ENCODE measurements at regions not wholly inside any gene's neighbourhood (a gene's known extent, or its start where the extent isn't known, plus 50 kb on each side); places are given as distances from the start of the nearest gene placed in this dataset.

DNA sequence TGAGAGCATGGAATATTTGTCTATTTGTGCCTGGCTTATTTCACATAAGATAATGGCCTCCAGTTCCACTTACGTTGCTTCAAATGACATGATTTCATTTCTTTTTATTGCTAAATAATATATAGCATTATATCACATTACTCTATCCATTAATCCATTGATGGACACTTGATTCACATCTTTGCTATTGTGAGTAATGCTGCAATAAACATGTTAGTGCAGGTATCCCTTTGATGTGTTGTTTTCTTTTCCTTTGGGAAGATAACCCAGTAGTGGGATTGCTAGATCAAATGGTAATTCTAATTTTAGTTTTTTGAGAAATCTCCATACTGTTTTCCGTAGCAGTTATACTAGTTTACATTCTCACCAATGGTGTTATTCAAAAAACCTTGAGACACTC lies 1343.3 kb upstream of the TMEFF2 start:
- TF ChIP-seq CTCF (conservative IDR thresholded peaks at IDR 0.05; ENCODE audit: low read length): no peak
- no peak for DNase-seq (ENCODE audit: low read depth)
- H3K4me3 ChIP-seq (ENCODE audit: low read length): no peak overlapping the region

GRCh38 chr2:193537531-193537930 lies 1342.8 kb upstream of the TMEFF2 start:
- no peak for DNase-seq (ENCODE audit: low read depth)
- no peak overlapping the region for H3K4me3 ChIP-seq (ENCODE audit: low read length)
- no peak for TF ChIP-seq CTCF (conservative IDR thresholded peaks at IDR 0.05; ENCODE audit: low read length)

GRCh38 chr2:193528458-193528857 lies 1333.7 kb upstream of the TMEFF2 start:
- H3K4me3 ChIP-seq (ENCODE audit: low read length): no peak overlapping the region
- TF ChIP-seq CTCF (conservative IDR thresholded peaks at IDR 0.05; ENCODE audit: low read length): no peak
- no peak for DNase-seq (ENCODE audit: low read depth)

GRCh38 chr2:193527146-193527545 lies 1332.4 kb upstream of the TMEFF2 start:
- DNase-seq (ENCODE audit: low read depth): no peak
- no peak overlapping the region for H3K4me3 ChIP-seq (ENCODE audit: low read length)
- TF ChIP-seq CTCF (conservative IDR thresholded peaks at IDR 0.05; ENCODE audit: low read length): no peak

DNA sequence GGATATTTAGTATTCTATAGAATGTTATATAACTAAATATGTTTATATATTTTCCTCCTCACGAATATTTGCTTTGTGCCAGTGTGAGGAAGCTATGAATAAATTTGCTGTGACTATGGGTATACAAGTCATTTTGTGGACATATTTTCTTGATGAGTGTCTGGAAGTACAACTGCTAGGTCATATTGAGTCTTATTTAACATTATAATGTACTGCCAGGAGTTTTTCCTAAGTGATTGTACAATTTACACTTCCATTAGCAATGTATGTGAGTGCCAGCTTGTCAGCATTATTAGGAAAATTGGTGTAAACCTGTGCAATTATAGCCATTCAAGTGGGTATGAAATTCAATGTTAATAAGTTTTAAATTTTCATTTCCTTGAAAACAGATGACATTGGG lies 1328.9 kb upstream of the TMEFF2 start:
- H3K4me3 ChIP-seq (ENCODE audit: low read length): no peak overlapping the region
- no peak for DNase-seq (ENCODE audit: low read depth)
- TF ChIP-seq CTCF (conservative IDR thresholded peaks at IDR 0.05; ENCODE audit: low read length): no peak

- no peak overlapping the region for H3K4me3 ChIP-seq (ENCODE audit: low read length)
- no peak for TF ChIP-seq CTCF (conservative IDR thresholded peaks at IDR 0.05; ENCODE audit: low read length)
- no peak for DNase-seq (ENCODE audit: low read depth)
Measured at GRCh38 chr2:193521523-193521922, 1326.8 kb upstream of the TMEFF2 start.

DNA sequence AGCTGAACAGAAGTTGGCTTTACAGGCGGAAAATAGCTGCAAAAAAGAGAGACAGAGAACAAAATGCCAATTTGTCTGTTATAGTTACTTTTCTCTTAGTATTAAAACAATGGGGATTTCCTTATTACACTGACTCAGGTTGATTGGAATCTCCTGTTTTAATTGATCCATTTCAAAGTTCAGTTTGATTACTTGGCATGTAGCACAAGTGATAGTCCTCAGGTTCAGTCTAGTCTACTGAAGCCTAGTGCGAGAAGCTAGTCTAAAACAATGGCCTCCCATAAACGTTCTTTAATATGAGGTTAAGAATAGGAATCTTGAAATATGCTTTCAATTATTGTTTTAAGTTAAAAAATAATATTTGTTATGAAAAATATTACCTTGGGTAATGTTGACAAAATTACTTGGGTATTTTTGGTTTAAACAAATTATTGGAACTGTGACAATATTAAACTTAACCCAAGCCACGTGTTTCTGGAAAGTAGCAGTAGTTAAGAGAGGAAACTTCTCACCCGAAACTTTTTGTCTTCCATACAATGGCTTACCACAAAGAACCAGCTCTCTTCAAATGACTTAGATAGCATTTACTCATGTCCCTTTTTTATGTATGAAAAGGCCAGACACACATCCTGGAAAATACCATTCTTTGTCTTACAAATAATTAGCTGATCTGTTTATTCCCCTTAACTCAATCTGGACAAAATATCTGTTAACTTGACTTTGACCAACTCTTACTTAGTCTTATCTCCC lies 1326.2 kb upstream of the TMEFF2 start:
- no peak for DNase-seq (ENCODE audit: low read depth)
- H3K4me3 ChIP-seq (ENCODE audit: low read length): no peak overlapping the region
- TF ChIP-seq CTCF (conservative IDR thresholded peaks at IDR 0.05; ENCODE audit: low read length): no peak
